DMS114 treated with DMSO at 0.1 percent for 48 hours (cell line): ENCODE measurements at regions not wholly inside any gene's neighbourhood (a gene's known extent, or its start where the extent isn't known, plus 50 kb on each side); places are given as distances from the start of the nearest gene placed in this dataset.

ENCODE experiments used
- DNase-seq: peaks from one replicate; lab custom pipeline; 2025; ENCODE audit not compliant: unreplicated experiment; lab: John Stamatoyannopoulos, UW

- no peak for DNase-seq
These were observed 376.4 kb upstream of the GNPDA2 start for GRCh38 chr4:45102716-45103115.

GRCh38 chr4:45100956-45101818 lies 374.8 kb upstream of the GNPDA2 start:
- DNase-seq = no peak

DNA sequence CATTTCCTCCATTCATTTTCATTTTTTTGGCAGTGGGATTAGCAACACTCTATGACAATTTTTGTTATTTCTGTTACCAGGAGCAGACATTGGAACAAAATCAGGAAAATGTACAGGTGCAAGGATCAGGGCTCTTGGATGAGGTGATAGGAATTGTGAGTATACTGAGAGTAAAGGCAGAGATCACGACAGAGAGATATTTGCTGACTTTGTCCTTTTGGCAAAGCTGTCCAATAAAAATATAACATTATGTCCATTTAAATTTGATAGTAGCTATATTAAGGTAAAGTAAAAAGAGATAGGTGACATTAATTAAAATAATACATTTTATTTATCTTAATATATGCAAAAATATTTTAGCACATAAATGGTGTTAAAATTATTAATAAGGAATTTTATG lies 373.1 kb upstream of the GNPDA2 start:
- DNase-seq = no peak

DNA sequence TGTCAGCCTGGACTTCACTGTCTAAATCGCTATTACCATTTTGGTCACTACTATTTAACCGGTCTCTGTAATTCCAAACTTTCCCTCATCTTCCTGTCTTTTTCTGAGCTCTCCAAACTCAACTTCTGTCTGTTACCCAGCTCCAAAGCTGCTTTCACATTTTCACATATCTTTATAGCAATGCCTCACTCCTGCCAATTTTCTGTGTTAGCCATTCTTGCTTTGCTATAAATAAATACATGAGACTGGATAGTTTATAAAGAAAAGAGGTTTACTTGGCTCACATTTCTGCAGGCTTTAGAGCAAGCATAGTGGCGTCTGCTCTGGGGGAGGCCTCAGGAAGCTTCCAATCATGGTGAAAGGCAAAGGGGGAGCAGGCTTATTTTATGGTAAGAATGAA lies 368.3 kb upstream of the GNPDA2 start:
- no peak for DNase-seq

- DNase-seq = no peak
These were observed 355.7 kb upstream of the GNPDA2 start for GRCh38 chr4:45082101-45082500.

- DNase-seq = no peak
These were observed 353.3 kb upstream of the GNPDA2 start for GRCh38 chr4:45079616-45080015.

DNA sequence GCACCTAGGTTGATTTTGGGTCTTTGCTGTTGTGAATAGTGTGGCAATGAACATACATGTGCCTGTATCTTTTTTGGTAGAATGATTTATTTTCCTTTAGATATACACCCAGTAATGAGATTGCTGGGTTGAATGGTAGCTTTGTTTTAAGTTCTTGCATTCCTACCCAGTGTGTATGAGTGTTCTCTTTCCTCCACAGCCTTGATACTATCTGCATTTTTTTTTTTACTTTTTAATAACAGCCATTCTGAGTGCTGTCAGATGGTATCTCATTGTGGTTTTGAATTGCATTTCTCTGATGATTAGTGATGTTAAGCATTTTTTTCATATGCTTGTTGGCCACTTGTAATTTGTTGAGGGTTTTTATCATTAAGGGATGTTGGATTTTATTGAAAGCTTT lies 351.8 kb upstream of the GNPDA2 start:
- no peak for DNase-seq

DNA sequence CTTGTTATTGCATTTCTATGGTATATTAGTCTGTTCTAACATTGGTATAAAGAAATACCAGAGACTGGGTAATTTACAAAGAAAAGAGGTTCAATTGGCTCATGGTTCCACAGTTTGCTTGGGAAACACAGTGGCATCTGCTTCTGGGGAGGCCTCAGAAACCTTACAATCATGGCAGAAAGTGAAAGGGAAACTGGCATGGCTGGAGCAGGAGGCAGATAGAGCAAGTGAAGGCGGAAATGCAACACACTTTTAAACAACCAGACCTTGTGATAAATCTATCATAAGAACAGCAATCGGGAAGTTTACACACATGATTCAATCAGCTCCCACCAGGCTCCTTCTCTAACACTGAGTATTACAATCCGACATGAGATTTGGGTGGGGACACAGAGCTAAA lies 346.6 kb upstream of the GNPDA2 start:
- DNase-seq = no peak

- DNase-seq = no peak
These were observed 338.4 kb upstream of the GNPDA2 start for GRCh38 chr4:45064741-45065140.

DNA sequence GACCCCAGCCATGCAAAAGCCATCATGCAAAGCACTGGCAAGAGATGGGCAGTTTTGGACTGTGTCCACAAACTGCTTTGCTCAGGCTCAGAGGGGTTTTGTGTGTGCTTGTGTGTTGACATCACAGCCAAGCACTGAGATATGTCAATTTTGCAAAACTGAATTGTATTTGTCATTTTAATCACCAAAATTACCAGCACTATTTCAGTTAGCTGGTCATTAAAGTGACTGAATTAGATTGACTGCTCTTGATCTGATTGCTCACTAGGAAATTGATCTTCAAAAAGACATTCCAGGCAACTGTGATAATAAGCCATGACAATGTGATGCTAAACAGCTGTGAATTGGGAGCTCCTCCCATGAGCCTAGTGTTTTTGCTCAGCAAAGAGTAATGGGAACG lies 337.3 kb upstream of the GNPDA2 start:
- DNase-seq = no peak

DNA sequence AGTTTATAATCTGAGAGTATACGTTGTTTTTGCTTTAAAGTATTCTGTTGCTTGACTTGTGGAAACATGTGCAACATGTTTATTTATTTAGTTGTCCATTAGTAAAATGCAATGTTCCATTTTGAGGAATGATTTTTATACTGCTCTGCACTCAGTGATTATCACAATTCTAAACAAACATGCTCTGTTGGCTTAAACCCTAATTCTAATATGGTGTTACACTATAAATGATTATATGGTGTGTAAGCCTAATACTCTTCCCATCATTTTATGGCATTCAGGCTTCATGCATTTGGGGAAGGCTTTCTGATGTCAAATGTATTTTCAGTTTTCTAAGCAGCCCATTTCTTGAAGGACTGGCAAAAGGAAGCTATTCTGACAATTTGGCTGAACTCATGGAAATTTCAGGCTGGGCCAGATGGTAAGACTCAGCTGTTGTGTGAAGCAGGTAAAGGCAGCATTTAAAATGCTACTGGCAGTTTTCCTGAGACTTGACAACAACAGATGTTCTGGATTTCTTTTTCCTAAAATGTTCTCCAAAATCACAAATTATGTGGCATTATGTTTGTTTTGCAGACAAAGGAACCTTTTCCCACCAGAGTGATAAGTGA lies 336.7 kb upstream of the GNPDA2 start:
- DNase-seq = no peak

DNA sequence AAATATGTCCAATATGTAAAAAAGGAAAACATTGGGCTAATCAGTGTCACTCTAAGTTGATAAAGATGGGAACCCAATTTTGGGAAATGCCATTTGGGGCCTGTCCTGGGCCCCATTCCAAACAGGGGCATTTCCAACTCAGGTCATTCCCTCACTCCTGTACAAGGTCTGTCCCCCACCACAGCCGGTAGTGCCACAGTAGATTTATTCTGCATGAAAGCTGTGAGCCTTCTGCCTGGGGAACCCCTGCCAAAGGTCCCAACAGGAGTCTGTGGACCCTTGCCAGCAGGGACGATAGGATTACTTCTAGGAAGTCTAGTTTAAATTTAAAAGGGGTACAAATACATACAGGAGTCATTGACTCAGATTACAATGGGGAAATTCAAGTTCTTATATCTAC lies 317.6 kb upstream of the GNPDA2 start:
- no peak for DNase-seq

- no peak for DNase-seq
These were observed 310.3 kb upstream of the GNPDA2 start for GRCh38 chr4:45036677-45037076.

GRCh38 chr4:45033676-45034419 lies 307.5 kb upstream of the GNPDA2 start:
- DNase-seq = no peak

DNA sequence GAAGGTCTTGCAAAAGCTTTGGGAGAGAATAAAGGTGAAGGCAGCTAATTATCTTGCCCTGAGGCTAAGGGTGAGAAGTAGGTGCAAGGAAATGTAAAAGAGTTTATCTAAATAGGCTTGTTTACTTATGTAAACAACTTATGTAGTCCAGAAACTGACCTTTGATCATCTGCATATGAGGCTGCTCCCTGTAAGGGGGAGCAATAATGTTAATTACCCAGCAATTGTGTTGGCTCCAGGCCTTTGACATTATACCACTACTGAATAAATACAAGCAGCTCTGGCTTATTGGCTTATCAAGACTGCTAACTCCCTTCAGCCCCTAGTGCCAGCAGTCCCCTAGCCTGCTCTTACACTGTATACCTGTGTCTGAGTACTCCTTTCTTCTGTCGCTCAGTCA lies 303.7 kb upstream of the GNPDA2 start:
- DNase-seq = no peak

- no peak for DNase-seq
These were observed 281.2 kb upstream of the GNPDA2 start for GRCh38 chr4:45007508-45007907.

GRCh38 chr4:45006078-45006477 lies 279.7 kb upstream of the GNPDA2 start:
- no peak for DNase-seq

DNA sequence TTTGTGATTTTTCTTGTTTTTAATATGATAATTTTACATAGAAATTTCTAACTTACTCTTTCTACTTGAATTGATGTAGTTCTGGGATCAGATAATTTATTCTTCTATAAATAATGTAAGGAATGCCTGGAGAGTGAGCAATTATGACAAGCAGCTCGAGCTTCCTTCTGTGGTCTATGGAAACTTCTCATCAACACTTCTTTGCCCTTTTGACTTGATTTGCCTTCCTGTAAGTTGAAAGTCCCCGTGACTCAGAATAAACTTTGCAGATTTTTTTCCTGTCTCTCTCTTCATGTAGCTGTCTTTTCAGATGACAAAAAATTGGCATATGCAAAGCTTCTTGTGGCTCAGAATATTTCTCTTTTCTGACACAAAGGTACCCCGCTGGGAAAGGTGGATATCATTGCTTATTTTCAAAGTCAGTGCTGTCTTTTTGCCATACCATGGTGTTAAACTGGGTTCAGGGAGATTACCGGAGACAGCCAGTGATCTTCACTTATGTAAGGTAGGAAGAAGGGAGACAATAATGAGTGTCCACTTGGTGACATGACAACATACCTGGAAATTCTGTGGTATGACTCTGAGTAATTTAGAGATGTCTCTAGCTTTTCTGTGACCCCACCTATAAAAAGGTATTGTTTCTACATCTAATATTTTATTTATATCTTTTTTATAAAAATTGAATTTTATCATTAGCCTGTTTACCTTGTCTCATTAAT lies 278.6 kb upstream of the GNPDA2 start:
- no peak for DNase-seq

DNA sequence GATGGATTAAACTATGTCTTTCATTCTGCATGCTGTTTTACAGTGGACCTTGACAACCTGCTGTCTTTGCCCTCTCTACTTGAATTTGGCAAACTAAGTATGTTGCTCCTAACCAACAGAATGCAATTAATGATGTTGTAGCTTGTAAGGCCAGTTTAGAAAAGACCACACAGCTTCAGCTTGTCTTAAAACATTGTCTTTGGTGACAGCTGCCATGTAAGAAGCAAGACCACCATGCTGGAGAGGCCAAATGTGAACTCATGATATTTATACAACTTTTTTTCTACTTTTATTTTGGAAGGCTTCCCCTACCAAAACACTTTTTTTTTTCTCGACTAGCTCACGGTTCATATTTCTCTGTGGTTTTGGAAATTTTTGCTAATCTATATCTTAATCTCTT lies 278.0 kb upstream of the GNPDA2 start:
- no peak for DNase-seq

- DNase-seq = no peak
These were observed 270.0 kb upstream of the GNPDA2 start for GRCh38 chr4:44996276-44996845.

GRCh38 chr4:44988011-44988410 lies 261.7 kb upstream of the GNPDA2 start:
- DNase-seq = no peak
